Upper lobe of left lung (tissue), 4 donors: ENCODE measurements at regions not wholly inside any gene's neighbourhood (a gene's known extent, or its start where the extent isn't known, plus 50 kb on each side); places are given as distances from the start of the nearest gene placed in this dataset.

Source experiments
- POLR2A ChIP-seq, 4 donors: fragments of 450-650 bp; IDR thresholded peaks; one replicate each; pipeline ENCODE4 v1.5.1; 2016 to 2017; ENCODE audit warnings: antibody characterized with exemption in 4 of 4, mild to moderate bottlenecking in 2 of 4
- TF ChIP-seq, protein P1 (sequence below), 6 experiments: fragments of 450-650 bp in 4 of 6; fragments of 200-600 bp in 2 of 6; sonication (generic) in 2 of 6; IDR thresholded peaks; one replicate each; pipeline ENCODE4 v1.5.1; 2016 to 2019; ENCODE audit warnings: antibody characterized with exemption in 6 of 6

DNA sequence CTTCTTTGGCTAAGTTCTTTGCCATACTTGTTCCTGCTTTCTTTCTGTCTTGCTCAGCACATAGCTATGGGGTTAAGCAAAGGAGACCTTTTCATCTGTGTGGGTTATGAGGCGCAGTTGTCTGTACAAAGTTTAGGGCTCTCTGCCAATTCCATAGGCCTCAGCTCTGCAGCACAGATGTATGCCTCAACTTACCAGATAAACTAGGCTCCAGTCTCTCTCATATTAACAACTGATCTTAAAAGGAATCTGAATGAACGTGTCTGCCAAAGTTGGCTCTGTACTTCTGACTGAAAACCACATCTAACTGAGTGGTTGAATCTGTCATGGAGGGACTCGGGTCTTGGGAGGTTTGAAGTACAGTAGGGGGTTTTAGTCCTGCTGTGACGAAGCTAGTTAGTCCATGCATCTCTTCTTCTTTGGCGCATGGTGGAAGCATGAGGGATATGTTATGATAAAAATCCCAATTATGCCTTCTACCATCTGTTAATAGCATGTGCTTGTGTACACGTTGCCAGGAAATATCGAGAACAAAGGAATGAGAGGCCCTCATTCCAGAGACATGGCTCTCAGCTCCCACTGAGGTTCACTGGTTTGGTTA lies 114.6 kb upstream of the TSC22D2 start:
- TF ChIP-seq POLR2A (IDR thresholded peaks at IDR 0.05) = no peak
- TF ChIP-seq, protein P1, sequence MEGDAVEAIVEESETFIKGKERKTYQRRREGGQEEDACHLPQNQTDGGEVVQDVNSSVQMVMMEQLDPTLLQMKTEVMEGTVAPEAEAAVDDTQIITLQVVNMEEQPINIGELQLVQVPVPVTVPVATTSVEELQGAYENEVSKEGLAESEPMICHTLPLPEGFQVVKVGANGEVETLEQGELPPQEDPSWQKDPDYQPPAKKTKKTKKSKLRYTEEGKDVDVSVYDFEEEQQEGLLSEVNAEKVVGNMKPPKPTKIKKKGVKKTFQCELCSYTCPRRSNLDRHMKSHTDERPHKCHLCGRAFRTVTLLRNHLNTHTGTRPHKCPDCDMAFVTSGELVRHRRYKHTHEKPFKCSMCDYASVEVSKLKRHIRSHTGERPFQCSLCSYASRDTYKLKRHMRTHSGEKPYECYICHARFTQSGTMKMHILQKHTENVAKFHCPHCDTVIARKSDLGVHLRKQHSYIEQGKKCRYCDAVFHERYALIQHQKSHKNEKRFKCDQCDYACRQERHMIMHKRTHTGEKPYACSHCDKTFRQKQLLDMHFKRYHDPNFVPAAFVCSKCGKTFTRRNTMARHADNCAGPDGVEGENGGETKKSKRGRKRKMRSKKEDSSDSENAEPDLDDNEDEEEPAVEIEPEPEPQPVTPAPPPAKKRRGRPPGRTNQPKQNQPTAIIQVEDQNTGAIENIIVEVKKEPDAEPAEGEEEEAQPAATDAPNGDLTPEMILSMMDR (IDR thresholded peaks at IDR 0.05) = no peak
